Endothelial cell of umbilical vein (primary cell): ENCODE measurements at regions not wholly inside any gene's neighbourhood (a gene's known extent, or its start where the extent isn't known, plus 50 kb on each side); places are given as distances from the start of the nearest gene placed in this dataset.

Source experiments
- BruUV-seq: library from RNA; stranded (reverse); fragments of 400-500 nt; replicated peaks from 2 replicates; lab custom pipeline; 2021; lab: Mats Ljungman, UMichigan
- CTCF ChIA-PET: fragments of 300-600, 350-600 bp; sonication (Branson Sonifier 250); formaldehyde crosslinking; loops from one replicate; lab custom pipeline; 2021; ENCODE audit warnings: antibody characterized with exemption, inconsistent platforms; lab: Charles Lee
- POLR2A ChIA-PET: fragments of 300-600, 350-600 bp; sonication (Branson Sonifier 250); formaldehyde crosslinking; loops from one replicate; lab custom pipeline; 2021; ENCODE audit warnings: antibody characterized with exemption, inconsistent platforms; lab: Charles Lee
- DNase-seq: peaks from one replicate; pipeline ENCODE4 v3.0.0-alpha.2; 2011; ENCODE audit warnings: low read depth, low spot score
- FAIRE-seq: peaks from 2 replicates; lab custom pipeline; 2011; peaks lifted over from hg19 to GRCh38; lab: Jason Lieb, UNC
- H2AFZ ChIP-seq: 2 replicates; pipeline ENCODE4 v1.6.0; 2012; ENCODE audit warnings: low read depth, low read length, control low read depth, inconsistent platforms
- H3K27ac ChIP-seq: 2 replicates; pipeline ENCODE4 v1.5.1; 2011; ENCODE audit warnings: low read depth, mild to moderate bottlenecking, control low read depth, low read length, moderate library complexity; ENCODE audit not compliant: insufficient read depth
- H3K27me3 ChIP-seq, 2 experiments: 2 replicates each; pipeline versions ENCODE4 v1.6.0 to v1.6.1; 2011; ENCODE audit warnings: low read length in 2 of 2, mixed read lengths in 1 of 2; ENCODE audit not compliant: control insufficient read depth in 2 of 2, insufficient read depth in 2 of 2
- H3K36me3 ChIP-seq, 2 experiments: 2 replicates in 1 of 2; 3 replicates in 1 of 2; pipeline ENCODE4 v1.5.1; 2011; ENCODE audit warnings: low read length in 2 of 2, mild to moderate bottlenecking in 1 of 2, moderate library complexity in 1 of 2; ENCODE audit not compliant: control insufficient read depth in 2 of 2, insufficient read depth in 2 of 2; ENCODE audit errors: extremely low read depth in 1 of 2
- H3K4me1 ChIP-seq: 3 replicates; pipeline ENCODE4 v1.5.1; 2011; ENCODE audit warnings: mild to moderate bottlenecking, low read length; ENCODE audit not compliant: control insufficient read depth, insufficient read depth; ENCODE audit errors: extremely low read depth
- H3K4me2 ChIP-seq: 2 replicates; pipeline ENCODE4 v1.6.1; 2011; ENCODE audit warnings: low read length, control low read depth, mixed read lengths; ENCODE audit not compliant: insufficient read depth
- H3K4me3 ChIP-seq, 3 experiments: fragments of 200-600 bp in 1 of 3; sonication (generic), shearing (Covaris generic) in 1 of 3; replicated peaks in 1 of 3; 2 replicates each; pipeline ENCODE4 v1.5.1; 2011 to 2016; ENCODE audit warnings: control low read depth in 3 of 3, low read length in 3 of 3, mild to moderate bottlenecking in 2 of 3, inconsistent platforms in 1 of 3, low read depth in 1 of 3, moderate library complexity in 1 of 3; ENCODE audit not compliant: insufficient read depth in 1 of 3
- H3K79me2 ChIP-seq: 2 replicates; pipeline ENCODE4 v1.6.0; 2012; ENCODE audit warnings: low read length, inconsistent platforms; ENCODE audit not compliant: control insufficient read depth, insufficient read depth
- H3K9ac ChIP-seq: replicated peaks from 2 replicates; pipeline ENCODE3; 2011; ENCODE audit warnings: low read length, control low read depth; ENCODE audit not compliant: insufficient read depth; ENCODE audit errors: extremely low read depth
- H3K9me1 ChIP-seq: replicated peaks from 3 replicates; pipeline ENCODE4 v1.6.0; 2011; ENCODE audit warnings: mild to moderate bottlenecking, low read length; ENCODE audit not compliant: control insufficient read depth, insufficient read depth; ENCODE audit errors: extremely low read depth
- H3K9me3 ChIP-seq: replicated peaks from 2 replicates; pipeline ENCODE4 v1.5.1; 2012; ENCODE audit warnings: low read length, inconsistent platforms; ENCODE audit not compliant: control insufficient read depth, insufficient read depth
- H4K20me1 ChIP-seq: replicated peaks from 2 replicates; pipeline ENCODE3; 2011; ENCODE audit warnings: mild to moderate bottlenecking, low read length; ENCODE audit not compliant: control insufficient read depth, insufficient read depth; ENCODE audit errors: extremely low read depth
- EZH2 ChIP-seq: IDR thresholded peaks from 2 replicates; pipeline ENCODE4 v1.6.1; 2012; ENCODE audit warnings: borderline replicate concordance, low read depth, mild to moderate bottlenecking, moderate library complexity, low read length, inconsistent platforms; ENCODE audit not compliant: severe bottlenecking
- FOS ChIP-seq: IDR thresholded peaks from 2 replicates; pipeline ENCODE4 v1.6.1; 2011; ENCODE audit warnings: mild to moderate bottlenecking, low read length, moderate library complexity, borderline replicate concordance; ENCODE audit not compliant: insufficient read depth
- GATA2 ChIP-seq: IDR thresholded peaks from 2 replicates; pipeline ENCODE4 v1.7.0; 2011; ENCODE audit warnings: low read depth, mild to moderate bottlenecking, moderate library complexity, mixed read lengths, low read length; ENCODE audit not compliant: insufficient read length, insufficient read depth
- JUN ChIP-seq: IDR thresholded peaks from 2 replicates; pipeline ENCODE4 v1.6.1; 2011; ENCODE audit warnings: borderline replicate concordance, low read depth; ENCODE audit not compliant: insufficient read length, insufficient read depth
- MYC ChIP-seq: IDR thresholded peaks from one replicate; pipeline ENCODE4 v1.6.1; 2011; ENCODE audit warnings: mild to moderate bottlenecking, low read depth, low read length
- POLR2A ChIP-seq: IDR thresholded peaks from 2 replicates; pipeline ENCODE4 v1.6.1; 2012; ENCODE audit warnings: low read depth, mild to moderate bottlenecking, control low read depth, low read length
- POLR2AphosphoS5 ChIP-seq: IDR thresholded peaks from 2 replicates; pipeline ENCODE4 v1.6.1; 2012; ENCODE audit warnings: low read depth, mild to moderate bottlenecking, control low read depth, low read length, moderate library complexity; ENCODE audit not compliant: insufficient read depth
- dilution Hi-C: fragments of 300-500 bp; cut with MboI; formaldehyde crosslinking; loops from one replicate; pipeline ENCODE4 v1.15.0; 2019; ENCODE audit warnings: low sequenced_read_pairs; ENCODE audit not compliant: extremely low pct_ligation_motif_present
- intact Hi-C: fragments of 100-400 bp; cut with micrococcal nuclease; formaldehyde crosslinking; loops from one replicate; pipeline ENCODE4 v1.10.0; 2022
- TF ChIP-seq, protein P1 (sequence below), 2 donors: IDR thresholded peaks; 1 replicate in 1 of 2; 2 replicates in 1 of 2; pipeline ENCODE4 v1.5.1; 2011; ENCODE audit warnings: low read length in 2 of 2, mild to moderate bottlenecking in 2 of 2, moderate library complexity in 2 of 2, control low read depth in 1 of 2, inconsistent platforms in 1 of 2, low read depth in 1 of 2; ENCODE audit not compliant: insufficient read depth in 1 of 2; ENCODE audit errors: extremely low read depth in 1 of 2
- TF ChIP-seq, protein P2 (sequence below): IDR thresholded peaks from 2 replicates; pipeline ENCODE4 v1.6.1; 2011; ENCODE audit not compliant: insufficient read depth, insufficient read length

DNA sequence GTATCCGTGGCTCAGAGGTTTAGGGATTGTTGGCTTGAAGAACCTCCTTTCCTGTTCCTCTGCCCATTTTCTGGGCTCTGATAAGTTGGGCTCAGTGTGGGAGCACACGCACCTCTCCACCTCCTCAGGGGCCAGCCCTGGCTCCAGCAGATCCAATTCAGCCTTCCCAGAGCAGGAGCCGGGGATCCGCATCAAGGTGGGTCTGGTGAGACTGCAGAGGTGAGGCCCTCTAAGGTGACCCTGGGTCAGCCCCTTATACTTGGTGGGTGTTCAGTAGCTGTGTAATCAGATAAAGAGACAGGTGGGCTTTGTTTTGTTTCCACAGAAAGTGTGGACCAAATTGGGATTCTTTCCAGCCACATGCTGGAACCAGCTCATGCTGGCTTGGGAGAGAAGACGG is 1466.0 kb downstream of the TBC1D22A start:
- Histone ChIP-seq H3K9ac (no peak overlapping the region), H3K9me1 (no peaks in the 10 kb centered on the region), H3K9me3 (peaks cover 16% of the 10 kb centered on the region), H3K4me3 (no peak overlapping the region), H2AFZ (no peak overlapping the region), H3K79me2 (no peaks in the 10 kb centered on the region), H3K4me1 (no peaks in the 10 kb centered on the region), H3K4me2 (no peak overlapping the region), H3K27ac (no peak overlapping the region), H3K27me3 (no peaks in the 10 kb centered on the region), H3K36me3 (no peaks in the 10 kb centered on the region), H4K20me1 (no peaks in the 10 kb centered on the region)
- intact Hi-C loops: no loop called here
- dilution Hi-C loops: no loop called here
- BruUV-seq: no TSS peak
- FAIRE-seq (no peak), DNase-seq (no peak)
- TF ChIP-seq, protein P1, sequence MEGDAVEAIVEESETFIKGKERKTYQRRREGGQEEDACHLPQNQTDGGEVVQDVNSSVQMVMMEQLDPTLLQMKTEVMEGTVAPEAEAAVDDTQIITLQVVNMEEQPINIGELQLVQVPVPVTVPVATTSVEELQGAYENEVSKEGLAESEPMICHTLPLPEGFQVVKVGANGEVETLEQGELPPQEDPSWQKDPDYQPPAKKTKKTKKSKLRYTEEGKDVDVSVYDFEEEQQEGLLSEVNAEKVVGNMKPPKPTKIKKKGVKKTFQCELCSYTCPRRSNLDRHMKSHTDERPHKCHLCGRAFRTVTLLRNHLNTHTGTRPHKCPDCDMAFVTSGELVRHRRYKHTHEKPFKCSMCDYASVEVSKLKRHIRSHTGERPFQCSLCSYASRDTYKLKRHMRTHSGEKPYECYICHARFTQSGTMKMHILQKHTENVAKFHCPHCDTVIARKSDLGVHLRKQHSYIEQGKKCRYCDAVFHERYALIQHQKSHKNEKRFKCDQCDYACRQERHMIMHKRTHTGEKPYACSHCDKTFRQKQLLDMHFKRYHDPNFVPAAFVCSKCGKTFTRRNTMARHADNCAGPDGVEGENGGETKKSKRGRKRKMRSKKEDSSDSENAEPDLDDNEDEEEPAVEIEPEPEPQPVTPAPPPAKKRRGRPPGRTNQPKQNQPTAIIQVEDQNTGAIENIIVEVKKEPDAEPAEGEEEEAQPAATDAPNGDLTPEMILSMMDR (IDR thresholded peaks at IDR 0.05; ENCODE audit: extremely low read depth in 1 of 2, insufficient read depth in 1 of 2, low read depth in 1 of 2, low read length in 2 of 2): no peak
- no peak for TF ChIP-seq POLR2AphosphoS5
- TF ChIP-seq, protein P2, sequence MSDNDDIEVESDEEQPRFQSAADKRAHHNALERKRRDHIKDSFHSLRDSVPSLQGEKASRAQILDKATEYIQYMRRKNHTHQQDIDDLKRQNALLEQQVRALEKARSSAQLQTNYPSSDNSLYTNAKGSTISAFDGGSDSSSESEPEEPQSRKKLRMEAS: no peak
- no peak for TF ChIP-seq JUN
- no peak for TF ChIP-seq FOS
- no peak for TF ChIP-seq POLR2A
- no peak for TF ChIP-seq EZH2
- TF ChIP-seq GATA2: no peak
- TF ChIP-seq MYC: no peak
- POLR2A ChIA-PET: no interaction called here
- CTCF ChIA-PET: no interaction called here
